Stimulated activated CD4-positive, alpha-beta T cell treated with anti-CD3 and anti-CD28 coated beads, Interleukin-12 subunit alpha, Interleukin-12 subunit beta, amount 100 ng/mL, for 4 hours (primary cell): ENCODE measurements at regions not wholly inside any gene's neighbourhood (a gene's known extent, or its start where the extent isn't known, plus 50 kb on each side); places are given as distances from the start of the nearest gene placed in this dataset.

Source experiments
- DNase-seq: peaks from one replicate; pipeline ENCODE4 v3.0.0-alpha.2; 2020

GRCh38 chr13:21970918-21971317, 300.0 kb downstream of the FGF9 start:
- no peak for DNase-seq

GRCh38 chr13:21971662-21972621, 301.1 kb downstream of the FGF9 start:
- no peak for DNase-seq

- DNase-seq, result no peak
These were observed 302.7 kb downstream of the FGF9 start for GRCh38 chr13:21973437-21974125.

GRCh38 chr13:21974741-21975140, 303.9 kb downstream of the FGF9 start:
- DNase-seq, result no peak

- no peak for DNase-seq
These were observed 305.3 kb downstream of the FGF9 start for GRCh38 chr13:21976159-21976558.

- no peak for DNase-seq
These were observed 308.4 kb downstream of the FGF9 start for GRCh38 chr13:21979161-21979806.

- DNase-seq, result no peak
These were observed 309.2 kb downstream of the FGF9 start for GRCh38 chr13:21980049-21980448.

GRCh38 chr13:21984156-21984555, 313.3 kb downstream of the FGF9 start:
- no peak for DNase-seq

- DNase-seq, result no peak
These were observed 315.7 kb downstream of the FGF9 start for GRCh38 chr13:21986602-21987001.

GRCh38 chr13:21987793-21988192, 316.9 kb downstream of the FGF9 start:
- DNase-seq, result no peak

- no peak for DNase-seq
These were observed 317.8 kb downstream of the FGF9 start for GRCh38 chr13:21988624-21989023.

GRCh38 chr13:21996049-21996448, 325.2 kb downstream of the FGF9 start:
- no peak for DNase-seq

GRCh38 chr13:21997726-21998125, 326.9 kb downstream of the FGF9 start:
- no peak for DNase-seq

GRCh38 chr13:21998279-21998990, 327.6 kb downstream of the FGF9 start:
- DNase-seq, result no peak

GRCh38 chr13:21999666-22000065, 328.8 kb downstream of the FGF9 start:
- no peak for DNase-seq

GRCh38 chr13:22000191-22000590, 329.3 kb downstream of the FGF9 start:
- DNase-seq, result no peak

- no peak for DNase-seq
These were observed 330.5 kb downstream of the FGF9 start for GRCh38 chr13:22001336-22001735.

GRCh38 chr13:22002893-22003292, 332.0 kb downstream of the FGF9 start:
- no peak for DNase-seq

GRCh38 chr13:22009500-22009899, 338.6 kb downstream of the FGF9 start:
- no peak for DNase-seq

GRCh38 chr13:22009937-22010336, 339.1 kb downstream of the FGF9 start:
- DNase-seq, result no peak

GRCh38 chr13:22012686-22013085, 341.8 kb downstream of the FGF9 start:
- no peak for DNase-seq

- DNase-seq, result no peak
These were observed 343.6 kb downstream of the FGF9 start for GRCh38 chr13:22014469-22014868.

GRCh38 chr13:22017226-22017625, 346.4 kb downstream of the FGF9 start:
- no peak for DNase-seq
